Calu3 (cell line): ENCODE measurements at regions not wholly inside any gene's neighbourhood (a gene's known extent, or its start where the extent isn't known, plus 50 kb on each side); places are given as distances from the start of the nearest gene placed in this dataset.

Experiments used
- BruUV-seq: library from RNA; stranded (reverse); fragments of 400-500 nt; replicated peaks from 2 replicates; lab custom pipeline; 2021; lab: Mats Ljungman, UMichigan
- CTCF ChIA-PET: fragments of 300-600 bp; sonication (Branson Sonifier 250); formaldehyde crosslinking; loops from one replicate; lab custom pipeline; 2022; ENCODE audit warnings: antibody characterized with exemption; lab: Charles Lee
- DNase-seq: peaks from one replicate; pipeline ENCODE4 v3.0.0; 2022
- H3K27ac Mint-ChIP-seq: one replicate; pipeline ENCODE4 v1.8.0; 2022; ENCODE audit warnings: mixed read lengths; ENCODE audit not compliant: unreplicated experiment
- H3K27me3 Mint-ChIP-seq: one replicate; pipeline ENCODE4 v1.8.0; 2022; ENCODE audit warnings: mixed read lengths; ENCODE audit not compliant: unreplicated experiment
- H3K36me3 Mint-ChIP-seq: one replicate; pipeline ENCODE4 v1.8.0; 2022; ENCODE audit warnings: mild to moderate bottlenecking, moderate library complexity, mixed read lengths; ENCODE audit not compliant: insufficient read depth, unreplicated experiment
- H3K4me1 Mint-ChIP-seq: one replicate; pipeline ENCODE4 v1.8.0; 2022; ENCODE audit warnings: mild to moderate bottlenecking, low read depth, mixed read lengths; ENCODE audit not compliant: unreplicated experiment
- H3K4me3 Mint-ChIP-seq: one replicate; pipeline ENCODE4 v1.8.0; 2022; ENCODE audit warnings: mild to moderate bottlenecking, low read depth, moderate library complexity, mixed read lengths; ENCODE audit not compliant: unreplicated experiment
- H3K9me3 Mint-ChIP-seq: one replicate; pipeline ENCODE4 v1.8.0; 2022; ENCODE audit warnings: low read depth, mixed read lengths; ENCODE audit not compliant: unreplicated experiment
- CTCF ChIP-seq: fragments of 200-600 bp; IDR thresholded peaks from one replicate; pipeline ENCODE4 v1.8.0; 2022; ENCODE audit warnings: antibody characterized with exemption; ENCODE audit not compliant: unreplicated experiment
- intact Hi-C: fragments of 100-400 bp; cut with micrococcal nuclease; formaldehyde crosslinking; loops from one replicate; pipeline ENCODE4 v1.10.0; 2022; ENCODE audit not compliant: unreplicated experiment

GRCh38 chr1:116313776-116314175 is 59.3 kb upstream of the ATP1A1 start:
- no peaks in the 10 kb centered on the region for H3K9me3 Mint-ChIP-seq
- CTCF ChIA-PET = no interaction called here
- intact Hi-C loops = no loop called here
- no peak for DNase-seq
- no peaks in the 10 kb centered on the region for H3K36me3 Mint-ChIP-seq
- H3K4me1 Mint-ChIP-seq = peaks cover 9% of the 10 kb centered on the region
- no peak overlapping the region for H3K4me3 Mint-ChIP-seq
- H3K27ac Mint-ChIP-seq = no peak overlapping the region
- no TSS peak for BruUV-seq
- H3K27me3 Mint-ChIP-seq = no peaks in the 10 kb centered on the region
- no peak for TF ChIP-seq CTCF

GRCh38 chr1:116314305-116314919 is 58.6 kb upstream of the ATP1A1 start:
- no peak for TF ChIP-seq CTCF
- no TSS peak for BruUV-seq
- CTCF ChIA-PET = no interaction called here
- intact Hi-C loops = no loop called here
- peaks cover 9% of the 10 kb centered on the region for H3K4me1 Mint-ChIP-seq
- H3K27ac Mint-ChIP-seq = no peak overlapping the region
- no peak for DNase-seq
- H3K27me3 Mint-ChIP-seq = no peaks in the 10 kb centered on the region
- no peaks in the 10 kb centered on the region for H3K36me3 Mint-ChIP-seq
- no peaks in the 10 kb centered on the region for H3K9me3 Mint-ChIP-seq
- no peak overlapping the region for H3K4me3 Mint-ChIP-seq

- TF ChIP-seq CTCF = no peak
- DNase-seq = no peak
- Mint-ChIP-seq H3K4me1 (peaks cover 9% of the 10 kb centered on the region), H3K27me3 (no peaks in the 10 kb centered on the region), H3K36me3 (no peaks in the 10 kb centered on the region), H3K4me3 (no peak overlapping the region), H3K9me3 (no peaks in the 10 kb centered on the region), H3K27ac (no peak overlapping the region)
- intact Hi-C loops = no loop called here
- BruUV-seq = no TSS peak
- CTCF ChIA-PET = no interaction called here
These were observed 56.7 kb upstream of the ATP1A1 start for GRCh38 chr1:116316373-116316772.

GRCh38 chr1:116318897-116319296 is 54.1 kb upstream of the ATP1A1 start:
- H3K27ac Mint-ChIP-seq = no peak overlapping the region
- CTCF ChIA-PET = no interaction called here
- no peaks in the 10 kb centered on the region for H3K36me3 Mint-ChIP-seq
- H3K4me3 Mint-ChIP-seq = no peak overlapping the region
- BruUV-seq = no TSS peak
- TF ChIP-seq CTCF = no peak
- intact Hi-C loops = no loop called here
- no peaks in the 10 kb centered on the region for H3K4me1 Mint-ChIP-seq
- H3K27me3 Mint-ChIP-seq = no peaks in the 10 kb centered on the region
- H3K9me3 Mint-ChIP-seq = no peaks in the 10 kb centered on the region
- no peak for DNase-seq
